Smooth muscle cell (in vitro differentiated cells): ENCODE measurements at regions not wholly inside any gene's neighbourhood (a gene's known extent, or its start where the extent isn't known, plus 50 kb on each side); places are given as distances from the start of the nearest gene placed in this dataset.

Experiments
- DNase-seq: peaks from one replicate; lab custom pipeline; 2025; ENCODE audit not compliant: unreplicated experiment; lab: John Stamatoyannopoulos, UW
- H2AFZ ChIP-seq: fragments of 200-600 bp; sonication (generic); 2 replicates; pipeline ENCODE4 v1.6.0; 2016; ENCODE audit warnings: antibody characterized with exemption, low read depth, mild to moderate bottlenecking
- H3F3A ChIP-seq: fragments of 200-600 bp; sonication (generic); 2 replicates; pipeline ENCODE4 v1.6.0; 2017; ENCODE audit warnings: antibody characterized with exemption, low read depth
- H3K27ac ChIP-seq: fragments of 200-600 bp; sonication (generic); 2 replicates; pipeline ENCODE4 v1.5.1; 2016; ENCODE audit warnings: low read depth, mild to moderate bottlenecking
- H3K27me3 ChIP-seq: fragments of 200-600 bp; sonication (generic); 2 replicates; pipeline ENCODE4 v1.6.1; 2016; ENCODE audit warnings: low read depth, mild to moderate bottlenecking
- H3K36me3 ChIP-seq: fragments of 200-600 bp; sonication (generic); 2 replicates; pipeline ENCODE4 v1.5.1; 2016; ENCODE audit warnings: low read depth
- H3K4me1 ChIP-seq: fragments of 200-600 bp; sonication (generic); 2 replicates; pipeline ENCODE4 v1.5.1; 2016; ENCODE audit warnings: low read depth
- H3K4me2 ChIP-seq: fragments of 200-600 bp; sonication (generic); 2 replicates; pipeline ENCODE4 v1.6.0; 2016; ENCODE audit warnings: mild to moderate bottlenecking
- H3K4me3 ChIP-seq: fragments of 200-600 bp; sonication (generic); 2 replicates; pipeline ENCODE4 v1.5.1; 2016; ENCODE audit warnings: mild to moderate bottlenecking
- H3K79me2 ChIP-seq: fragments of 200-600 bp; sonication (generic); 2 replicates; pipeline ENCODE4 v1.6.0; 2016; ENCODE audit warnings: low read depth, mild to moderate bottlenecking
- H3K9ac ChIP-seq: fragments of 200-600 bp; sonication (generic); 2 replicates; pipeline ENCODE4 v1.6.0; 2016; ENCODE audit warnings: low read depth
- H3K9me3 ChIP-seq: fragments of 200-600 bp; sonication (generic); replicated peaks from 2 replicates; pipeline ENCODE4 v1.5.1; 2016; ENCODE audit warnings: low read depth
- H4K20me1 ChIP-seq: fragments of 200-600 bp; sonication (generic); 2 replicates; pipeline ENCODE4 v1.6.0; 2016; ENCODE audit warnings: low read depth
- CTCF ChIP-seq: fragments of 200-600 bp; sonication (generic); IDR thresholded peaks from 2 replicates; pipeline ENCODE4 v1.5.1; 2017; ENCODE audit warnings: borderline replicate concordance, mild to moderate bottlenecking, antibody characterized with exemption; ENCODE audit not compliant: insufficient read depth, poor library complexity, severe bottlenecking
- WGBS: methylation state at CpG from one replicate; pipeline ENCODE4 v1.1.7; 2016; ENCODE audit warnings: low lambda C conversion rate; 5-methylcytosine and 5-hydroxymethylcytosine counted together

DNA sequence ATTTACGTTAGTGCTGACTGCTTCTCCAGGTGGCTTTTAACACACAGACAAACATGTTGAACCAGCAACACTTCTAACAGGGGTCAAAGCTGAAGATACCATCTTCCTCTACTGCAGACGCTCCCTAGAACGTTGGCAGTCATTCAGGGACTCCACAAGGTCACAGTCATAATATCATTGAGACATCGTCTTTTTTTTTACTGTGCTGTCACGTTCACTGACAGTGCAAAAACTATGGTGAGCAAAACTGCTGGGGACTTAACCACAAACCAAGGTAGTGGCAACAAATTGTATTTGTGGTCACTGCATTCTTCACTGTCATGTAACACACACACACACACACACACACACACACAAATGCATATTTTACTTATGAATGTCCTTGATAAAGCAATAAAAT, 244.9 kb downstream of the CASP12 start:
- no peak for TF ChIP-seq CTCF
- Histone ChIP-seq H3K9me3 (no peaks in the 10 kb centered on the region), H3K27me3 (no peaks in the 10 kb centered on the region), H3F3A (no peaks in the 10 kb centered on the region), H3K9ac (no peak overlapping the region), H2AFZ (no peak overlapping the region), H3K36me3 (no peaks in the 10 kb centered on the region), H3K27ac (no peak overlapping the region), H4K20me1 (no peaks in the 10 kb centered on the region), H3K4me1 (no peaks in the 10 kb centered on the region), H3K4me2 (no peak overlapping the region), H3K4me3 (no peak overlapping the region), H3K79me2 (no peaks in the 10 kb centered on the region)
- 57% methylated on average over 5 of the region's 5 CpGs for WGBS
- DNase-seq: no peak

DNA sequence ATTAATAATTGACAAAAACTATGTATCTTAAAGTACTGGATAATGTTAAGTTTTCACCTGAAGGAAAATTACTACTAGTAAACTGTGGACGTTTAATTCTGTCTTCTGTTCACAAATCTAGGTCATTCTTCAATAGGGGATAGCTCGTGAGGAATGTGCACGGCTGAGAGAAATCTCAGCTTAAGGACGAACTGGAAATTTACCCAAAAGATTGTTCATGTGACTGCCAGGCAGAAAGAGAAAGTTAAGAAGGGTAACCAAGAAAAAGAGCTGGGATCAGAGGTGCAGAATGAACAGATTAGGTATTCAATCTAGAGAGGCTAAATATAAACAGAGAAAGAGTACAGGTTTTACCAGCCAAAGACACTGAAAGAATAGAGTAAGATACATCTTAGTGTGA, 245.3 kb downstream of the CASP12 start:
- Histone ChIP-seq H2AFZ (no peak overlapping the region), H3F3A (no peaks in the 10 kb centered on the region), H3K9me3 (no peaks in the 10 kb centered on the region), H3K27ac (no peak overlapping the region), H3K4me3 (no peak overlapping the region), H4K20me1 (no peaks in the 10 kb centered on the region), H3K79me2 (no peaks in the 10 kb centered on the region), H3K27me3 (no peaks in the 10 kb centered on the region), H3K36me3 (no peaks in the 10 kb centered on the region), H3K4me2 (no peak overlapping the region), H3K4me1 (no peaks in the 10 kb centered on the region), H3K9ac (no peak overlapping the region)
- WGBS: 62% methylated on average over 4 of the region's 4 CpGs
- TF ChIP-seq CTCF: no peak
- no peak for DNase-seq

- no peaks in the 10 kb centered on the region for H3K4me1 ChIP-seq
- H3K27me3 ChIP-seq: no peaks in the 10 kb centered on the region
- no peak overlapping the region for H2AFZ ChIP-seq
- DNase-seq: no peak
- H4K20me1 ChIP-seq: no peaks in the 10 kb centered on the region
- H3F3A ChIP-seq: no peaks in the 10 kb centered on the region
- TF ChIP-seq CTCF: no peak
- H3K36me3 ChIP-seq: no peaks in the 10 kb centered on the region
- no peak overlapping the region for H3K9ac ChIP-seq
- no peak overlapping the region for H3K4me2 ChIP-seq
- H3K9me3 ChIP-seq: no peaks in the 10 kb centered on the region
- WGBS: 94% methylated on average over 5 of the region's 5 CpGs
- no peak overlapping the region for H3K27ac ChIP-seq
- no peak overlapping the region for H3K4me3 ChIP-seq
- H3K79me2 ChIP-seq: no peaks in the 10 kb centered on the region
Measured at GRCh38 chr11:104650234-104650633, 248.0 kb downstream of the CASP12 start.

GRCh38 chr11:104649002-104649401, 249.3 kb downstream of the CASP12 start:
- H3K4me2 ChIP-seq: no peak overlapping the region

More at GRCh38 chr11:104649002-104649401, 249.3 kb downstream of the CASP12 start:
- no peak for DNase-seq
- Histone ChIP-seq H3K27ac (no peak overlapping the region), H3K4me1 (no peaks in the 10 kb centered on the region), H3K36me3 (no peaks in the 10 kb centered on the region), H3K9me3 (no peaks in the 10 kb centered on the region), H3F3A (no peaks in the 10 kb centered on the region), H3K79me2 (no peaks in the 10 kb centered on the region), H3K4me3 (no peak overlapping the region), H2AFZ (no peak overlapping the region), H4K20me1 (no peaks in the 10 kb centered on the region), H3K9ac (no peak overlapping the region), H3K27me3 (no peaks in the 10 kb centered on the region)
- WGBS: 37% methylated on average over 1 of the region's 1 CpG
- no peak for TF ChIP-seq CTCF
